ENCODE measurements at regions not wholly inside any gene's neighbourhood (a gene's known extent, or its start where the extent isn't known, plus 50 kb on each side); places are given as distances from the start of the nearest gene placed in this dataset.

GRCh38 chr15:87730706-87731105 is 525.8 kb downstream of the NTRK3 start:
- TF ChIP-seq CTCF (IDR thresholded peaks at IDR 0.05; ENCODE audit: control insufficient read depth, extremely low read depth, insufficient read depth), result no peak
- H3K4me3 ChIP-seq (ENCODE audit: low read depth, low read length), result no peak overlapping the region
- DNase-seq (ENCODE audit: low read depth), result no peak

GRCh38 chr15:87728998-87729397 is 527.5 kb downstream of the NTRK3 start:
- no peak for DNase-seq (ENCODE audit: low read depth)
- no peak for TF ChIP-seq CTCF (IDR thresholded peaks at IDR 0.05; ENCODE audit: control insufficient read depth, extremely low read depth, insufficient read depth)
- H3K4me3 ChIP-seq (ENCODE audit: low read depth, low read length), result no peak overlapping the region

- TF ChIP-seq CTCF (IDR thresholded peaks at IDR 0.05; ENCODE audit: control insufficient read depth, extremely low read depth, insufficient read depth), result no peak
- no peak for DNase-seq (ENCODE audit: low read depth)
- no peak overlapping the region for H3K4me3 ChIP-seq (ENCODE audit: low read depth, low read length)
Observed at GRCh38 chr15:87727073-87727472, 529.5 kb downstream of the NTRK3 start.

DNA sequence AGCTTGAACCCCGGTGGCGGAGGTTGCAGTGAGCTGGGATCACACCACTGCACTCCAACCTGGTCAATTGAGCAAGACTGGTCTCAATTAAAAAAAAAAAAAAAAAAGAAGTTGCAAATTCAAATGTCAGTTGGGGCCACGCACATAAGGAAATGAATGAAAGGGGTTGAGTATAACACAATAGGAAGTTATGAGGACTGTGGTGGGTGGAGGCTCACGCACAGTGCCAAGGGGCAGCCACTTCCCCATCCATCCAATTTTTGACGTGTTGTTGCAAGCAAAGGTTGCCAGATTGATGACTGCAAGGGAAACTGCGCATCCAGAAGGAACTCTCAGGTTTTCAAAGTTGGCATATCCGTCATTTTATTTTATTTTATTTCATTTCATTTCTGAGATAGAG is 532.2 kb downstream of the NTRK3 start:
- no peak for DNase-seq (ENCODE audit: low read depth)
- TF ChIP-seq CTCF (IDR thresholded peaks at IDR 0.05; ENCODE audit: control insufficient read depth, extremely low read depth, insufficient read depth), result no peak
- H3K4me3 ChIP-seq (ENCODE audit: low read depth, low read length), result no peak overlapping the region

- TF ChIP-seq CTCF (IDR thresholded peaks at IDR 0.05; ENCODE audit: control insufficient read depth, extremely low read depth, insufficient read depth), result no peak
- no peak overlapping the region for H3K4me3 ChIP-seq (ENCODE audit: low read depth, low read length)
- DNase-seq (ENCODE audit: low read depth), result no peak
Observed at GRCh38 chr15:87722941-87723691, 533.4 kb downstream of the NTRK3 start.

DNA sequence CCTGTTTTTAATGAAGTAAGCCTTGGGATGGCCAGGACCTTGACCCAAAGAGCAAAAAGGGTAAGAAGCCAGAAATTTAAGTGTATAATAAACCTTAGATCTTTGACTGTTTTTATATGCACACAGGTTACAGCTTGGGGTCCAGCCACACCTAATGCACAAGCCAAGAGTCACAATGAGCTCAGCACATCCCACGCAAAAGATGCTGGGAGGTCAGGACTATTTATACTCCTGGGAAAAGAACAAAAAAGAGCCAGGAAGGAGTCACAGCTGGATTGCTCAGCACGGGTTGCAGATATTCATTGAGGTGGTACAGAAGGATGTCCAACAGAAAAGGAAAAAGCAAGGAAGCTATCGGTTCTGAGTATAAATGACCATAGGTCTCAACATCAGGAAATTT is 536.3 kb downstream of the NTRK3 start:
- TF ChIP-seq CTCF (IDR thresholded peaks at IDR 0.05; ENCODE audit: control insufficient read depth, extremely low read depth, insufficient read depth), result no peak
- no peak overlapping the region for H3K4me3 ChIP-seq (ENCODE audit: low read depth, low read length)
- DNase-seq (ENCODE audit: low read depth), result no peak

- no peak for TF ChIP-seq CTCF (IDR thresholded peaks at IDR 0.05; ENCODE audit: control insufficient read depth, extremely low read depth, insufficient read depth)
- no peak overlapping the region for H3K4me3 ChIP-seq (ENCODE audit: low read depth, low read length)
- DNase-seq (ENCODE audit: low read depth), result no peak
Observed at GRCh38 chr15:87716422-87716821, 540.1 kb downstream of the NTRK3 start.
